ENCODE measurements at regions not wholly inside any gene's neighbourhood (a gene's known extent, or its start where the extent isn't known, plus 50 kb on each side); places are given as distances from the start of the nearest gene placed in this dataset.

- TF ChIP-seq POLR2AphosphoS5 (IDR thresholded peaks at IDR 0.05): no peak
- no peak for TF ChIP-seq CTCF (IDR thresholded peaks at IDR 0.05)
These were observed 73.5 kb upstream of the ZC3H12C start for GRCh38 chr11:110019675-110020074.
